GM18520 (cell line): ENCODE measurements at regions not wholly inside any gene's neighbourhood (a gene's known extent, or its start where the extent isn't known, plus 50 kb on each side); places are given as distances from the start of the nearest gene placed in this dataset.

Source experiments
- ATAC-seq: cut with Tn5 transposase; IDR thresholded peaks from one replicate; pipeline ENCODE4 v1.9.1; 2021; ENCODE audit not compliant: unreplicated experiment

GRCh38 chr15:66848116-66848515 is 146.1 kb downstream of the SMAD6 start:
- no peak for ATAC-seq

DNA sequence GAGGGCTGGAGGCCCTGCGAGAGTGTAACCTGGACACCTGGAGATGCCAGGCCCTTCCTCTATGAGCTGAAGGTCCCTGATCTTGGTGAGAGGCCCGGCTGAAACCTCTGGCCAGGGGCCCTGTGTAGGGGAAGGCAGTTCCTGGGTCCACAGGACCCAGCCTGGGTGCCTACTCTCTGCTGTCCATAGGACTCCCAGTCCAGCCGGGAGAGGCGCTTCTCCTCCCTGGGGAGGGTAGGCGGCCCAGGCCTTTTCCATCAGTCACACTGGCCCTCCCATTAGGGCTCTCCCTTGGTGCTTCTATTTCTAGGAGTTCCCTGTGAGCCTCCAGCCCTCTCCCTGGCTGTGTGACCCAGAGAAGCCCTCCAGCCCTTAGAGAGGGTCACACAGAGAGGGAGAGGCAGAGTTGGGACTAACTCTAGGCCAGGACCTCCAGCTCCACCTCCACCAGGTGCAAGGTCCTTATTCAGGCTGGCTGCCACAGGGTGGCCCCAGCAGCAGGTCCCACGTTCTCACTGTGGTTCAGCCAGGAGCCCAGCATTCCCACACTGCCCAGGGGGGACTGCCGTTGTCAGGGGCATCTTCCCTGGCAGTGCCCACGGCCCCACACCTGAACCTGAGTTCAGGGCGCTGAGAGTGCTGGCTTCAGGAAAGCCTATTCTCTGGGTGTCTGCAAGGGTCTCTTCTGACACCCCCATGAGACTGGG is 146.8 kb downstream of the SMAD6 start:
- ATAC-seq = no peak

DNA sequence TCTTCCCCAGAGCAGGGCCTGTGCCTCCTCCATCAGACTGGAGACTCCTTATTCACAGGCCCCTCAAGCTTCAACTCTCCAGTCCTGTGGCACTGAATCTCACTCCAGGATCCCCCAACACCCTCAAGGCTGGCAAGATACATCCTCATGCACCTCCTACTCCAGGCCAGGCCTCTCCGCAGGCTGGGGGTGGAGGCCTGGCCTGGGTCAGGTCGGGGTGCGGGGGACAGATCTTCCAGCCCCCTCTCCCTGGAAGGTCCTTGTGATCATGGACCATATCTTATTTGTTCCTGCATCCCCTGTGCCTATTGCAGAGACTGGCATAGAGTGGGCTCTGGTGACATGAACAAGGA is 147.3 kb downstream of the SMAD6 start:
- ATAC-seq = no peak

DNA sequence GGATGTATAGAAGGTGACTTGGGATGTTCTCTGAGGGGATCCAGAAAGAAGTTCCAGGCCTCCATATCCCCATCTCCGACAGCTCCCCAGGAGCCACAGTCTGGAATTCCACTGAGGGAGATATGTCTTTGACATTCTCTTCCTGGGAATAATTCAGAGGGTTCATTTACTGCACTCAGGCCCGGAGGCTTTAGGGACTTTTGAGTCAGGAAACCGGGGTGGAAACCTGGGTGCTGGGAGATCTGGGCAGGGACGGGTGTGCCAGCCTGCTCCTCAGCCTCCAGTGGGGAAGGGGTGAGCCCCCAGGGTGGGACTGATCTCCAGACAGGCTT is 147.7 kb downstream of the SMAD6 start:
- ATAC-seq = no peak

DNA sequence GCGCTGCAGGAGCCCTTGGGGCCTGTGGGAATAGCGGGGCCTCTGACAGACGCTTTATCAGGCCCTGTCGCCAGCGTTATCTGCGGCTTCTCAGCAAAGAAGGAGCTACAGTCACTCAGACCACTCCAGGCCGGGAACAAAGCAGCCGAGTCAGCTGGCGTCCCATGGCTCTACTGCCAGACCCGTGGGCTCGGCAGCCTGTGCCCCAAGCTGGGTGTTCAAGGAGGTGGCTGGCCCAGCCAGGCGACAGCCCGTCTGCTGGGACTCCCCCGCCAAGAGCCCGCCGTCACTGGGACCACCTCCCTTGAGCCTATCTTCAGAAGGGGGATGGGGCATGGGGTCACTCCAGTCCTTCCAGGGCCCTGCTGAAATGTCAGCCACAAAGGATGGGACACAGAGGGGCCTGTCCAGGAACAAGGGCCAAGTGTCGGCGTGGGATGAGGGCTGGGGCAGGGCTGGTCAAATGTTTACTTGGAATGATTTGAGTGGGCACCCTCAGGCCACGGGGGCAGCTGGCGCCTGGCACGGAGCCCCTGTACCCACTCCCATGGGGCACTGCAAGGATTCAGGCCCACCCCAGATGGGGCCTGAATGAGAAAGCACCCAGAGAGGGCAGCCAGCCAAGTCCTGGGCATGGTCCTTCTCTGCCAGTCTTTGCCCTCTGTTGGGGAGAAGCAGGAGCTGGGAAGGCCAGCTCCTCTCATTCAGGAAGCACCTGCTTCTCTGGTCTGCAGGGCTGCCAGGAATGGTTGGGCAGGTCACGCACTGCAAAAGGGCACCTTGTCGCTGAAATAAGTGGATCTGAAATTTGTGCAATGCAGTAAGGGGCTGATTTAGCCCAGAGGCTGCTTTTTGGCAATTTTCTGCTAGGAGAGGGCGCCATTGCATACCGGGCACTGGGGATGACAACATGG is 148.3 kb downstream of the SMAD6 start:
- no peak for ATAC-seq

- no peak for ATAC-seq
Observed at GRCh38 chr15:66850996-66851310, 148.9 kb downstream of the SMAD6 start.

DNA sequence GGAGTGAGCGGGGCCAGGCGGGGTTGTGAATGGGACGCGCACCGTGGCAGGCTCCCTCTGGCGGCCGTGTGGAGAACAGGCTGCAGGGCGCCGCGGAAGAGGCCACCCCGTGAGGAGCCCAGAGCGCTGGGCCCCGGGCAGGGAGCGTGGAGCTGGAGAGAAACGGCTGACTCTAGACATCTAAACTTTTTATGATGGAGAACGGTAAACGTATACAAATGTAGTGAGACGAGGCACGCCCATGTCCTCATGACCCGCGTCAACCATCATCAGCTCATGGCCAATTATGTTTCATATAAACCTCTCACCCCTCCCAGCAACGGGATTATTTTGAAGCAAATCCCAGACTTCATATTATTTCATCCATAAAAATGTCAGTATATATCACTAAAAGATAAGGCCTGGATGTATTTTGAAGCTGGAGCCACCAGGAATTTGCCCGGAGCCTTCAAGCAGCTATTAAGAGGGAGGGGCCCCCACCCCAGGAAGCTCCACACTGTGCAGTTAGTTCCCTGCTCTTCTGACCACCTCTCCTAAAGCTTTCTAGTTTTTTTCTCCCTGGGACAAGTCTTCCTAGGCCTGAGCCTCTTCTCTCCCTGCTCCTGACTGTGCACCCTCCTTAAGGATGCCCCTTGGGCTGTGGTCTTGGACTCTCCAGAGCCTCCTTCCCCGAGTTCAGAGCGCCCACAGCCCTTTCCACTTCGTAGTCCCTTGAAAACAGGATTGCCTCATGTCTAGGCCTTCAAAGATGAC is 149.5 kb downstream of the SMAD6 start:
- ATAC-seq = no peak

DNA sequence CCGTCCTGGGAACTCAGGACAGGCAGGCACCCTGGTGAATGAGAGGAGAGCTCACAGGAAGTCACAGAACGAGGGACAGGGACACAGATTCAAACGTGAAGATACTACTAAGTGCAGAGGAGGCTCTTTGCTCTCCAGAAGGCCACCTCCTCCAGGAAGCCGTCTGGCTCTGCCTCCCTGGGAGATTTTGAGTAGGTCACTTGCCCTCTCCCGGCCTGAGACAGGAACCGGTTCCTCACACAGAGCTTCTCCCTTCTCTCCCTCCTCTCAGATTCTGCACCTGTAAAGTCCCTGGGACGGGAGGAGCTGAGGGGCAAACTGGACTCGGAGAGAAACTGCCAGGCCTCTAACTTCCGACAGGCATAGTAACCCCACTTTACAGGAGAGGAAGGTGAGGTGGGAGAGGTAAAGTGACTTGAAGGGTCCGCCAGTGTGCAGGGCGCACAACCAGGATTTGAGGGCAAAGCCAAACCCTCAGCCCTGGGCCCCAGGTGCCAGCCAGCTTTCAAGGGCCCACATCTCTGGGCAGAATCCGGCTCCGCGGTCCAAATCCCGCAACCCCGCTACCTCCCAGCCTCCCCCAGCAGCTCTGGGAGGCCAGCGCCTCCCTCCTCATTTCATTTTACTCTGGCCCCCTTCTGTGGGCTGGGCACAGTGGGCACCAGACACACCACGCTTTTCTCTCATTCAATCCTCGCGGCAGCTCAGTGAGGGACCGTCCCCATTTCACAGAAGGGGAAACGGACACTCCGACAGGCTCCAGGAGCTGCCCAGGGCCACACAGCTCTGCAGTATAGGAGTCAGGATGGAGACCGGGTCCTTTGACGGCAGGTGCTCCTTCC is 150.2 kb downstream of the SMAD6 start:
- ATAC-seq = no peak

DNA sequence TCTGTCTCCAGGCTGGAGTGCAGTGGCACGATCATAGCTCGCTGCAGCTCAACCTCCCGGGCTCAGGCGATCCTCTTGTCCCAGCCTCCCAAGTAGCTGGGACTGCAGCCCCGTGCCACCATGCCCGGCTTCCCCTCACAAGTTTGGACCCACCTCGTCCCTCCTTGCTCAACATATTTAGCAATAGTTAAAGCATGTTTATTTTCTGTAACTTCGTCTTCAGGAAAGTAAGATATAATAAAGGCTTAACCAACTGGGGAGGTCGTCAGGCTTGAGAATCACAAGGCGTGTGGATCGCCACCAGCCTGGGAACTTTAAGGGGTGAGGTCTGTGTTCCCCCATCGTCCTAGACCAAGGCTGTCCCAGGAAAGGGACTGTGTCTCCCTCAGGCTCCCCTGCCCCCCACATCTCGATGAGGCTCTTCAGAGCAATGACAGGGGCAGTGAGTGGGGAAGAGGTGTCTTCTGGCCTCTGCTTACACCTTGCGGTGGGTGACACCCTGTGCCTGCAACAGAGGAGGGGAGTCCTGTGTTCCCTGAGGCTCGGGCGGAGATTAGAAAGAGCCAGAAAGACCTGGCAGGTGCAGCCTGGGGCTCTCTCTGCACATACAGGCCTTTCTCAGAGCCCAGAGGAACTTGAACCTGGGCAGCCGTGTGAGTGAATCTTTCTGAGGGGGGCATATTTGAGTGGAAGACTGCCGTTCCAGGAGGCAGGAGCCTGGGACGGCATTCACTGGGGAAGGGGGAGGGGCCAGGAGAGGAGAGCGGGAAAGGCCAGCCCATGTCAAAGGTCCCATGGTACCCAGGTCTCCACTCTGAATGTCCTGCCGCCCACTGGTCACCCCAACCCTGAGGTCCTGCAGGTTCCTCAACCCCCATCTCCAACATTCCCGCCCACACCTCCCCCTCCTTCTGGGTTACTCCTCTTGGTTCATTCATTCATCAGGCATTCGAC is 152.3 kb downstream of the SMAD6 start:
- ATAC-seq = no peak

DNA sequence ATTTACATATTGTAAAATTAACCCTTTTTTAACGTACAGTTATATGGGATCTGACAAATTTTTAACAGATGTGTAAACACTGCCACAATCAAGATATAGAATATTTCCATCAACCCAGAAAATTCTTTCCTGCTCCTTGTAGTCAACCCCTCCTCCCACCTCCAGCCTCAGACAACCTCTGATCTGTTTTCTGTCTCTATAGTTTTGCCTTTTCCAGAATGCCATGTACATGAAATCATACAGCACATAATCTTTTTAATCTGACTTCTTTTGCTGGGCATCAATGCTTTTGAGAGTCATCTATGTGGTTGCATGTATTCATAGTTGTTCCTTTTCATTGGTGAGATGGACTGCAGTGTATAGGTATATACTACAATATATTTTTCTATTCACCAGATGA is 153.0 kb downstream of the SMAD6 start:
- no peak for ATAC-seq

- ATAC-seq = no peak
Observed at GRCh38 chr15:66857694-66858093, 155.7 kb downstream of the SMAD6 start.

DNA sequence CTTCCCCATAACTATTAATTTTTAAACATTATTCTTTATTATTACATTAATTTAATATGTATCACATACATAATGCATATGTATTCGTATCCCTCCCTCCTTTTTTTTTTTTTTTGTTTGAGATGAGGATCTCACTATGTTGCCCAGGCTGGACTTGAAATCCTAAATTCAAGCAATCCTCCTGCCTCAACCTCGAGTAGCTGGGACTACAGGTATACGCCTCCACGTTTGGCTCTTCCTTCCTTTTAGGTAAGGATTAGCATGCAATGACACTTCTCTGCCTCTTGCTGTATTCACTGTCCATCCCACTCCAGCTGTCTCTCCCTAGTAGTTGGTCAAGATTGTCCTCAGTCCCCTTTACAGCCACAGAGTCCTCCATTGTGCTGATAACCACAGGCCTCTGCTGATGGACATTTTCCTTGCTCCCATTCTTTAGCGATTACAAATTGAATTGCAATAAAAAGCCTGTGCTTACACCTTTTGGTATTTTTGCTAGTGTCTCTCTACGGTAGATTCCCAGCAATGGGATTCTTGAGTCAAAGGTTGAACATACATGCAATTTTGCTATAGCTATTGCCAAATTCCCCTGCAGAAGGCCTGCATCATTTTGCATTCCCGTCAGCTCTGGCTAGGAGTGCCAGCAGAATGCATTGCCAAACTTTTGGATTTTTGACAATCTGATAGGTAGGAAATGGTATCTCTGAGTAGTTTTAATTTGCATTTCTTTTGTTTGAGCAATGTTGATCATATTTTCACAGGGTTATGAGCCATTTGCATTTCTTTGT is 156.6 kb downstream of the SMAD6 start:
- no peak for ATAC-seq

DNA sequence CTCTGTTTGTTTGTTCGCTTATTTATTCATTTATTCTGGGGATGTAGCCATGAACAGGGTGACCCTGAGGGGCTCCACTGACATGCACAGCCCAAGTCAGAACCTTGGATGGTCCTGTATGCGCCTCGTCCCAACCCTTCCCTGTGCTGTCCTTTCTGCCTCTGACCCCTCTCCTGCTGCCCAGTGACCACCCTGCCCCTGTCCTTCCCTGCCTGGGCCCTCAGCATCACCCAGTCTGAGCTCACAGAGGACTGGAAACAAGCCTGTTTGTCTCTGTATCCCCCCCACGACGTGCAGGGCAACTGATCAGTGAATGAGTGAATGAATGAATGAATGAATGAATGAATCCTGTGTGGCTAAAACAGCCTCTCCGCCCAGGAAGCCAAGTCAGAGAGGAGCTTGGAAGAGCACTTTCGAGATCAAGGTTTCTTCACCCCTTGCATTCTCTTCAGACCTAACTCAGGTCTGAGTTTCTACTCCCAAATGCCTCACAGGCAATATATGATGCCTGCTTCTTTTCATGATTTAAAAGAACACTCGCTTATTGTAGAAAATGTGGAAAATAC is 157.7 kb downstream of the SMAD6 start:
- no peak for ATAC-seq

GRCh38 chr15:66860844-66861243 is 158.8 kb downstream of the SMAD6 start:
- no peak for ATAC-seq

GRCh38 chr15:66862111-66862939 is 160.3 kb downstream of the SMAD6 start:
- no peak for ATAC-seq

GRCh38 chr15:66862940-66863335 is 160.9 kb downstream of the SMAD6 start:
- ATAC-seq = no peak

GRCh38 chr15:66863390-66864085 is 161.5 kb downstream of the SMAD6 start:
- ATAC-seq = no peak
